C4-2B (cell line): ENCODE measurements at regions not wholly inside any gene's neighbourhood (a gene's known extent, or its start where the extent isn't known, plus 50 kb on each side); places are given as distances from the start of the nearest gene placed in this dataset.

Source experiments
- ZFX ChIP-seq: fragments of 450-650 bp; IDR thresholded peaks from 2 replicates; pipeline ENCODE4 v1.6.1; 2017
- TF ChIP-seq, protein P1 (sequence below): fragments of 450-650 bp; conservative IDR thresholded peaks from 2 replicates; pipeline ENCODE4 v1.5.1; 2017; ENCODE audit warnings: mild to moderate bottlenecking

- TF ChIP-seq, protein P1, sequence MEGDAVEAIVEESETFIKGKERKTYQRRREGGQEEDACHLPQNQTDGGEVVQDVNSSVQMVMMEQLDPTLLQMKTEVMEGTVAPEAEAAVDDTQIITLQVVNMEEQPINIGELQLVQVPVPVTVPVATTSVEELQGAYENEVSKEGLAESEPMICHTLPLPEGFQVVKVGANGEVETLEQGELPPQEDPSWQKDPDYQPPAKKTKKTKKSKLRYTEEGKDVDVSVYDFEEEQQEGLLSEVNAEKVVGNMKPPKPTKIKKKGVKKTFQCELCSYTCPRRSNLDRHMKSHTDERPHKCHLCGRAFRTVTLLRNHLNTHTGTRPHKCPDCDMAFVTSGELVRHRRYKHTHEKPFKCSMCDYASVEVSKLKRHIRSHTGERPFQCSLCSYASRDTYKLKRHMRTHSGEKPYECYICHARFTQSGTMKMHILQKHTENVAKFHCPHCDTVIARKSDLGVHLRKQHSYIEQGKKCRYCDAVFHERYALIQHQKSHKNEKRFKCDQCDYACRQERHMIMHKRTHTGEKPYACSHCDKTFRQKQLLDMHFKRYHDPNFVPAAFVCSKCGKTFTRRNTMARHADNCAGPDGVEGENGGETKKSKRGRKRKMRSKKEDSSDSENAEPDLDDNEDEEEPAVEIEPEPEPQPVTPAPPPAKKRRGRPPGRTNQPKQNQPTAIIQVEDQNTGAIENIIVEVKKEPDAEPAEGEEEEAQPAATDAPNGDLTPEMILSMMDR = no peak
- TF ChIP-seq ZFX = no peak
Observed at GRCh38 chr12:98385641-98386040, 129.7 kb upstream of the TMPO start.
